Adrenal gland (tissue), 5 donors: ENCODE measurements at regions not wholly inside any gene's neighbourhood (a gene's known extent, or its start where the extent isn't known, plus 50 kb on each side); places are given as distances from the start of the nearest gene placed in this dataset.

Source experiments
- CTCF ChIP-seq, 6 experiments: fragments of 450-650 bp in 4 of 6; fragments of 200-600 bp in 2 of 6; sonication (generic) in 1 of 6; IDR thresholded peaks; 1 replicate in 5 of 6; 2 replicates in 1 of 6; pipeline versions ENCODE4 v1.5.1 to v1.8.0; 2016 to 2021; ENCODE audit warnings: antibody characterized with exemption in 6 of 6, mild to moderate bottlenecking in 2 of 6, moderate library complexity in 1 of 6
- POLR2A ChIP-seq, 2 donors: fragments of 450-650 bp; IDR thresholded peaks; one replicate each; pipeline ENCODE4 v1.6.1; 2017; ENCODE audit warnings: antibody characterized with exemption in 2 of 2, mild to moderate bottlenecking in 2 of 2, moderate library complexity in 1 of 2
- donor health status: DM: no; HTN: no; CAD: no.

GRCh38 chr2:23221901-23222300 lies 163.1 kb upstream of the KLHL29 start:
- TF ChIP-seq CTCF (IDR thresholded peaks at IDR 0.05) (no peak), POLR2A (IDR thresholded peaks at IDR 0.05) (no peak)
